GM19452 (cell line): ENCODE measurements at regions not wholly inside any gene's neighbourhood (a gene's known extent, or its start where the extent isn't known, plus 50 kb on each side); places are given as distances from the start of the nearest gene placed in this dataset.

Source experiments
- ATAC-seq: cut with Tn5 transposase; IDR thresholded peaks from one replicate; pipeline ENCODE4 v1.9.1; 2021; ENCODE audit not compliant: unreplicated experiment

DNA sequence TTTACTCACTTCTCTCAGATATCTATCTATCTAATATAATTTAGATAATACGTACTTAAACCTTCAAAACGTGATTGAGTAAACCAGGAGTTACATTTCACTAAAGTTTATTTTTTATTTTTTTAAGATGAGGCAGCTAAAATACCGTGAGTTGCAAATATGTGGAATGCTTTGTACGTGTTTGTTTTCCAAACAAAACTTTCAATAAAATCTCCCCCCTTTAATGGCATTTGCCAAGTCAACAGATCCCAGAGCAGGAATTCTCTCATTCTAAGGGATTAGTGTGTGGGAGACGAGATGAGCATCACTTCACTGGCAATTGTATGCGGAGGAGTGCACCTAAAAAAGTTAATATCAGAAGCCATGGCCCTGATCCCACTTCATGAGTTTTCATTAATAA is 53.7 kb upstream of the MAGI2 start:
- no peak for ATAC-seq

DNA sequence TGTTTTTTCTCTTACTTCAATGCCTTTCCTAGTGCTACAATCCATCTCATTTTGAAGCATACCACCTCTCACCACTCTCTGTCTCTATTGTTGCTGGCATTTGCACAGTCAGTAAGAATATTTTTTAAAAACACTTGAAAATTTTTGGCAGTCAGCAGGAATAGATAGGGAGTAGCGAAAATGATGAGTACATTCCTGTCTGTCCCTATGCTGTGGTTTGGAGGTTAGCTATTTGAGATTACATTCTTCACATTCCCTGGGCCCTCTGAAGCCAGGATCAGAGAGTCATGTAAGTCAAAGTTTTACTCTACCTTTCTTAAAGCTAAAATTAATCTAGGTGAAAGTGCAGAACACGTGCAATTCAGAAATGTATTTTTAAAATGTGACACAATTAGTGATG is 53.0 kb upstream of the MAGI2 start:
- no peak for ATAC-seq

DNA sequence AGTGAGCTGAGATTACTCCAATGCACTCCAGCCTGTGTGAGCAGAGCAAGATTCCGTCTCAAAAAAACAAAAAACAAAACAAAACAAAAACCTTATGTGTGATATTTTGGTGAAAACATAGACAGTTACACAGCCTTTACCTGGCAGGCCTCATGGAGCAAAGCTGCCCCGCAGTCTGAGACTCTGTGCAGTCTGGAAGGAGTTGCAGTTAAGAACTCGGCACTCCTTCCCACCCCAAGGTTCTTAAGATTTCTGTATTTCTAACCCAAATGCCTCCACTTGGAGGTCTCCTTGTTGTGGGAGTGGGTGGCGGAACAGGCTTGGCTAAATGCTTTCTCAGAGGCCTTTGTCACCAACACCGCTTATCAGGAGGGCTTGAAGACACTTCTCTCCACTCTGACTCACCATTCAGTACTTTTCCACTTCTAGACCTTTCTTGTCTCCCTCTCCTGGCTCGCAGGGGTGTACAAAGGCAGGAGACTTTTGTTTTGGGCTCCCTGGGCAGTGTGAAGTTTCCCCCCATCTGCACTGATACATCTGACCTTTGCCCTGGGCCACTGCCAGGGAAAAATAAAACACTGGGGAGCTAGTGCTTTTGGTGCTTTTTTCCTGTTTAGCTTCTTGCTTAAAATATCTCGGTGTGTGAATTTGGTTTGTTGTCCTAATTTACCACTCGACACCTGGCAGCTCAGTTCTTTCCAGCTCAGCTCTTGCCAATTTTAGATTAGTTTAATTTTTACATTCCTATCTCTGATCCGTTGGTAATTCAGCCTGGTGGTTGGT is 51.3 kb upstream of the MAGI2 start:
- no peak for ATAC-seq
